Astrocyte (in vitro differentiated cells and primary cell): ENCODE measurements at regions not wholly inside any gene's neighbourhood (a gene's known extent, or its start where the extent isn't known, plus 50 kb on each side); places are given as distances from the start of the nearest gene placed in this dataset.

ENCODE experiments used
- EZH2 ChIP-seq: IDR thresholded peaks from 2 replicates; pipeline ENCODE4 v1.6.1; 2012; ENCODE audit warnings: mild to moderate bottlenecking, low read length, inconsistent platforms; ENCODE audit not compliant: insufficient read depth
- TF ChIP-seq, protein P1 (sequence below): IDR thresholded peaks from 2 replicates; pipeline ENCODE4 v1.5.1; 2011; ENCODE audit warnings: low read depth, mild to moderate bottlenecking, inconsistent platforms, low read length, moderate library complexity; ENCODE audit not compliant: insufficient read depth

DNA sequence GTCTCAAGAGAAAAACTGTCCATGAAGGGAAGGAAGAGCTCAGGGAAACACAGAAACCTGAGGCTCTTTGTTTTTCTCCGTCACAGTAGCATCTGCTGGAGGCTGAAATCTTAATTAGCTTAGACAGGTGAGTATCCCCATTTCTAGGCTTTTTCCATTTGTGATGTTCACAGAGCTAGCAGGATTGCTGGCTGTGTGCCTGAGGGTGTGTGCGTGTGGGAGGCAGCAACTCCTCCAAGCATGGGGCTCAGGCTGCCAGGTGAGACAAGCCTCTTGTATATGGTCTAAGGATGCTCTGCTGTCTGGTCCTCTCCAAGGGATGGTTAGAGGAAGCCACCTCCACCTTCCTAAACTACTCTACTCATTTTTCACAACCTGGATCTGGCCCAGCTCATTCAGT is 569.9 kb downstream of the HS3ST4 start:
- TF ChIP-seq, protein P1, sequence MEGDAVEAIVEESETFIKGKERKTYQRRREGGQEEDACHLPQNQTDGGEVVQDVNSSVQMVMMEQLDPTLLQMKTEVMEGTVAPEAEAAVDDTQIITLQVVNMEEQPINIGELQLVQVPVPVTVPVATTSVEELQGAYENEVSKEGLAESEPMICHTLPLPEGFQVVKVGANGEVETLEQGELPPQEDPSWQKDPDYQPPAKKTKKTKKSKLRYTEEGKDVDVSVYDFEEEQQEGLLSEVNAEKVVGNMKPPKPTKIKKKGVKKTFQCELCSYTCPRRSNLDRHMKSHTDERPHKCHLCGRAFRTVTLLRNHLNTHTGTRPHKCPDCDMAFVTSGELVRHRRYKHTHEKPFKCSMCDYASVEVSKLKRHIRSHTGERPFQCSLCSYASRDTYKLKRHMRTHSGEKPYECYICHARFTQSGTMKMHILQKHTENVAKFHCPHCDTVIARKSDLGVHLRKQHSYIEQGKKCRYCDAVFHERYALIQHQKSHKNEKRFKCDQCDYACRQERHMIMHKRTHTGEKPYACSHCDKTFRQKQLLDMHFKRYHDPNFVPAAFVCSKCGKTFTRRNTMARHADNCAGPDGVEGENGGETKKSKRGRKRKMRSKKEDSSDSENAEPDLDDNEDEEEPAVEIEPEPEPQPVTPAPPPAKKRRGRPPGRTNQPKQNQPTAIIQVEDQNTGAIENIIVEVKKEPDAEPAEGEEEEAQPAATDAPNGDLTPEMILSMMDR: no peak
- no peak for TF ChIP-seq EZH2
